ENCODE measurements at regions not wholly inside any gene's neighbourhood (a gene's known extent, or its start where the extent isn't known, plus 50 kb on each side); places are given as distances from the start of the nearest gene placed in this dataset.

- no peak overlapping the region for H3K4me3 Mint-ChIP-seq
- H3K27ac Mint-ChIP-seq = no peak overlapping the region
- intact Hi-C loops (cut with micrococcal nuclease) = no loop called here
- H3K36me3 Mint-ChIP-seq (ENCODE audit: low read depth) = no peaks in the 10 kb centered on the region
- H3K27me3 Mint-ChIP-seq = no peaks in the 10 kb centered on the region
- no peaks in the 10 kb centered on the region for H3K4me1 Mint-ChIP-seq (ENCODE audit: low read depth)
- peaks cover 5% of the 10 kb centered on the region for H3K9me3 Mint-ChIP-seq
These were observed 400.2 kb downstream of the HAO1 start for GRCh38 chr20:7540018-7540417.

DNA sequence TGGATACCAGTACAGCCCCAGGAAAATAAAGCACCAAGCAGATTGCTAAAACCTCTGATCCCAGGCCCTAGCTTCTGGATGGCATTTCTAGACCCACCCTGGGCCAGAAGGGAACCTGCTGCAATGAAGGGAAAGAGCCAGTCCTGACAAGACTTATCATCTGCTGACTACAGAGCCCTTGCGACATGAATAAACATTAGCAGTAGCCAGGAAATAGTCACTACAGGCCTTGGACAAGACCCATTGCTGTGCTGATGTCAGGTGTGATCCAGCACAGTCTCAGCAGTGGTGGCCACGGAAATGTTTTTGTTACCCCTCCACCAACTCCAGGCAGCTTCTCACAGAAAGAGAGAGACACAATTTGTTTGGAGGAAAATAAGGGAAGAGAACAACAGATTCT, 399.3 kb downstream of the HAO1 start:
- intact Hi-C loops (cut with micrococcal nuclease) = no loop called here
- no peaks in the 10 kb centered on the region for H3K4me1 Mint-ChIP-seq (ENCODE audit: low read depth)
- no peaks in the 10 kb centered on the region for H3K27me3 Mint-ChIP-seq
- H3K36me3 Mint-ChIP-seq (ENCODE audit: low read depth) = no peaks in the 10 kb centered on the region
- peaks cover 5% of the 10 kb centered on the region for H3K9me3 Mint-ChIP-seq
- H3K27ac Mint-ChIP-seq = no peak overlapping the region
- no peak overlapping the region for H3K4me3 Mint-ChIP-seq

- H3K4me1 Mint-ChIP-seq (ENCODE audit: low read depth) = no peaks in the 10 kb centered on the region
- H3K36me3 Mint-ChIP-seq (ENCODE audit: low read depth) = no peaks in the 10 kb centered on the region
- intact Hi-C loops (cut with micrococcal nuclease) = no loop called here
- H3K9me3 Mint-ChIP-seq = no peaks in the 10 kb centered on the region
- H3K27ac Mint-ChIP-seq = no peak overlapping the region
- H3K4me3 Mint-ChIP-seq = no peak overlapping the region
- no peaks in the 10 kb centered on the region for H3K27me3 Mint-ChIP-seq
These were observed 369.2 kb downstream of the HAO1 start for GRCh38 chr20:7571101-7571500.

- Mint-ChIP-seq H3K36me3 (ENCODE audit: low read depth) (no peaks in the 10 kb centered on the region), H3K4me1 (ENCODE audit: low read depth) (no peaks in the 10 kb centered on the region), H3K27ac (no peak overlapping the region)
These were observed 368.7 kb downstream of the HAO1 start for GRCh38 chr20:7571521-7572055.

DNA sequence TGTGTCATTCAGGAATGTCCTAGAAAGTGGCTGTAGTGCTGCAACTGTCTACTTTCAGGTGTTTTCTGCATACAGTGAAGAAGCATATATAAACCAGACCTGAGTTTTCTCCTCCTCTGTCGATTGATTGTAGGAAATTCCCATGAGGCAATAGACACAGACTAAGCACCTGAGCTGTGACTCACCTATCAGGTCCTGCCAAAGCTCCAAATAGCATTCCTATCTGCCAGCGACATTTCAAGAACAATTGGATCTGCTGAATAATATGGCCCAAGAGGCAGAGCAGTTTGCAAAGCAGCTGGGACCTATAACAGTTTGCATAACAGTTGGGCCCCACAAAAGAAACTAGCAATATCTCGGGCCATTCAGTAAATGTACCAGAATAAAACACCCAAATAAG, 360.4 kb downstream of the HAO1 start:
- Mint-ChIP-seq H3K27me3 (no peaks in the 10 kb centered on the region), H3K27ac (no peak overlapping the region), H3K4me3 (no peak overlapping the region), H3K4me1 (ENCODE audit: low read depth) (no peaks in the 10 kb centered on the region), H3K36me3 (ENCODE audit: low read depth) (no peaks in the 10 kb centered on the region), H3K9me3 (no peaks in the 10 kb centered on the region)
- intact Hi-C loops (cut with micrococcal nuclease) = no loop called here

More at GRCh38 chr20:7571521-7572055, 368.7 kb downstream of the HAO1 start:
- no peaks in the 10 kb centered on the region for H3K9me3 Mint-ChIP-seq
- H3K4me3 Mint-ChIP-seq = no peak overlapping the region
- no peaks in the 10 kb centered on the region for H3K27me3 Mint-ChIP-seq
- intact Hi-C loops (cut with micrococcal nuclease) = no loop called here

DNA sequence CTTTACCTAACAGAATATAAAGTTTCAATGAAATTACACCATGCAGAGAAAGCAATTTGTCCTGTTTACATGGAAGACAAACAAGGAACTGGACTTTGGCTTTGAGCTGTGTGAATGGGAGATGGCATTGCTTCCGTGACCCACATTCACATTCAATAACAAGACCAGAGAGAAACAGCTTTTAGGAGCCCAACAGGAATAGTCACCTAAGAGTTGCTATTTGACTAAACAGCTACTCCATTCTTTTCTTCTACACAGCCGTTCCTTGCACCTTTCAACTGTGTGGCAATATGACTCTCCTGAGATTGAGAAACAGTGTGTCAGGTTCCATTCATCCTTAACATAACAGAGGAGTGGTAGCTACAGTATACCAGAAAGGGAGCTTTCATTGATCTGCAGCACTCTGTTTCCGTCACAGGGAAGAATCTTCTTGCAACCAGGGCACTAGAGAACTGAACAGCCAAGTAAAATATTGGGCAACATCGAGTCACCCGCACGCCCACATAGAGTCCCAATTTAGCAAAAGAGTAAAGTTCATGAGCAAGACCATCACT, 355.1 kb downstream of the HAO1 start:
- Mint-ChIP-seq H3K27ac (no peak overlapping the region), H3K9me3 (no peaks in the 10 kb centered on the region), H3K4me3 (no peak overlapping the region), H3K27me3 (no peaks in the 10 kb centered on the region), H3K36me3 (ENCODE audit: low read depth) (no peaks in the 10 kb centered on the region), H3K4me1 (ENCODE audit: low read depth) (no peaks in the 10 kb centered on the region)
- intact Hi-C loops (cut with micrococcal nuclease) = no loop called here

GRCh38 chr20:7586481-7586880, 353.8 kb downstream of the HAO1 start:
- Mint-ChIP-seq H3K4me1 (ENCODE audit: low read depth) (no peaks in the 10 kb centered on the region), H3K27ac (no peak overlapping the region), H3K27me3 (no peaks in the 10 kb centered on the region), H3K36me3 (ENCODE audit: low read depth) (no peaks in the 10 kb centered on the region), H3K9me3 (no peaks in the 10 kb centered on the region), H3K4me3 (no peak overlapping the region)
- intact Hi-C loops (cut with micrococcal nuclease) = no loop called here

GRCh38 chr20:7589164-7589563, 351.1 kb downstream of the HAO1 start:
- Mint-ChIP-seq H3K4me1 (ENCODE audit: low read depth) (no peaks in the 10 kb centered on the region), H3K4me3 (no peak overlapping the region), H3K27me3 (no peaks in the 10 kb centered on the region), H3K36me3 (ENCODE audit: low read depth) (no peaks in the 10 kb centered on the region), H3K27ac (no peak overlapping the region), H3K9me3 (no peaks in the 10 kb centered on the region)
- intact Hi-C loops (cut with micrococcal nuclease) = no loop called here

GRCh38 chr20:7596541-7596940, 343.7 kb downstream of the HAO1 start:
- H3K4me1 Mint-ChIP-seq (ENCODE audit: low read depth) = no peaks in the 10 kb centered on the region
- H3K4me3 Mint-ChIP-seq = no peak overlapping the region
- H3K36me3 Mint-ChIP-seq (ENCODE audit: low read depth) = no peaks in the 10 kb centered on the region
- H3K9me3 Mint-ChIP-seq = peaks cover 9% of the 10 kb centered on the region
- H3K27me3 Mint-ChIP-seq = no peaks in the 10 kb centered on the region
- no peak overlapping the region for H3K27ac Mint-ChIP-seq
- intact Hi-C loops (cut with micrococcal nuclease) = no loop called here

- Mint-ChIP-seq H3K27me3 (no peaks in the 10 kb centered on the region), H3K4me3 (no peak overlapping the region), H3K36me3 (ENCODE audit: low read depth) (no peaks in the 10 kb centered on the region), H3K9me3 (peaks cover 9% of the 10 kb centered on the region), H3K27ac (no peak overlapping the region), H3K4me1 (ENCODE audit: low read depth) (no peaks in the 10 kb centered on the region)
- intact Hi-C loops (cut with micrococcal nuclease) = no loop called here
These were observed 338.8 kb downstream of the HAO1 start for GRCh38 chr20:7601431-7601830.

DNA sequence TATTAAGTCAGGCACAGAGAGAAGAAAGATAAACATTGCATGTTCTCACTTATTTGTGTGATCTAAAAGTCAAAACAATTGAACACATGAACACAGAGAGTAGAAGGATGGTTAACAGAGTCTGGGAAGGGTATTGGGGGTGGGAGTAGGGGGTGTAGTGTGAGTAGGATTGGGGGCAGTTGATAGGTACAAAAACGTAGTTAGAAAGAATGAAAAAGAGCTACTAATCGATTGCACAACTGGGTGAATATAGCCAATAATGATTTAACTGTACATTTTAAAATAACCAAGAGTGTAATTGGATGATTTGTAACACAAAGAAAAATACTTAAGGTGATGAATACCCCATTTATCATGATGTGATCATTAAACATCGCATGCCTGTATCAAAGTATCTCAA, 333.3 kb downstream of the HAO1 start:
- H3K27ac Mint-ChIP-seq = no peak overlapping the region
- no peaks in the 10 kb centered on the region for H3K36me3 Mint-ChIP-seq (ENCODE audit: low read depth)
- H3K4me3 Mint-ChIP-seq = no peak overlapping the region
- H3K9me3 Mint-ChIP-seq = no peaks in the 10 kb centered on the region
- H3K4me1 Mint-ChIP-seq (ENCODE audit: low read depth) = no peaks in the 10 kb centered on the region
- intact Hi-C loops (cut with micrococcal nuclease) = no loop called here
- H3K27me3 Mint-ChIP-seq = no peaks in the 10 kb centered on the region

- Mint-ChIP-seq H3K36me3 (ENCODE audit: low read depth) (no peaks in the 10 kb centered on the region), H3K4me3 (no peak overlapping the region), H3K4me1 (ENCODE audit: low read depth) (no peaks in the 10 kb centered on the region), H3K27ac (no peak overlapping the region), H3K9me3 (no peaks in the 10 kb centered on the region), H3K27me3 (no peaks in the 10 kb centered on the region)
- intact Hi-C loops (cut with micrococcal nuclease) = no loop called here
These were observed 332.0 kb downstream of the HAO1 start for GRCh38 chr20:7608250-7608649.

DNA sequence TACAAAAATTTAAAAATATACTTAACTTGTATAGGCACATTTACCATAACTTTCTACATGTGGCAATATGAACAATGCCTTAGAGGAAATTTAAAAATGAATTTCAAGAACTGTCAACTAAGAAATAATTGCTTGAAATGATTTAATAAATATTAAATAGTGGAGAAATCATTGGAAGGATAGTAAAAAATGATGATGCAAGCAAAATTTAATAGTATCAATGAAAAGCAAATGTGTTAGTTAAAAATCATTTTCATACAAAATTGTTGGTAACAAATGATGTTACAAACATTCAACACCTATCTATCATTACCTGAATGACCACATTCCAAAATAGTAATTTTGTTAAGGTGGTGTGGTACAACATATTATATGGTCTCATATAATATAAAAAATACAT, 331.0 kb downstream of the HAO1 start:
- no peaks in the 10 kb centered on the region for H3K36me3 Mint-ChIP-seq (ENCODE audit: low read depth)

GRCh38 chr20:7610681-7611080, 329.6 kb downstream of the HAO1 start:
- no peaks in the 10 kb centered on the region for H3K27me3 Mint-ChIP-seq
- no peak overlapping the region for H3K4me3 Mint-ChIP-seq
- no peaks in the 10 kb centered on the region for H3K4me1 Mint-ChIP-seq (ENCODE audit: low read depth)
- no peaks in the 10 kb centered on the region for H3K36me3 Mint-ChIP-seq (ENCODE audit: low read depth)
- intact Hi-C loops (cut with micrococcal nuclease) = no loop called here
- H3K27ac Mint-ChIP-seq = no peak overlapping the region
- H3K9me3 Mint-ChIP-seq = no peaks in the 10 kb centered on the region

More for the DNA sequence above, 331.0 kb downstream of the HAO1 start:
- H3K4me3 Mint-ChIP-seq = no peak overlapping the region
- H3K9me3 Mint-ChIP-seq = no peaks in the 10 kb centered on the region
- H3K4me1 Mint-ChIP-seq (ENCODE audit: low read depth) = no peaks in the 10 kb centered on the region
- no peak overlapping the region for H3K27ac Mint-ChIP-seq
- no peaks in the 10 kb centered on the region for H3K27me3 Mint-ChIP-seq
- intact Hi-C loops (cut with micrococcal nuclease) = no loop called here

DNA sequence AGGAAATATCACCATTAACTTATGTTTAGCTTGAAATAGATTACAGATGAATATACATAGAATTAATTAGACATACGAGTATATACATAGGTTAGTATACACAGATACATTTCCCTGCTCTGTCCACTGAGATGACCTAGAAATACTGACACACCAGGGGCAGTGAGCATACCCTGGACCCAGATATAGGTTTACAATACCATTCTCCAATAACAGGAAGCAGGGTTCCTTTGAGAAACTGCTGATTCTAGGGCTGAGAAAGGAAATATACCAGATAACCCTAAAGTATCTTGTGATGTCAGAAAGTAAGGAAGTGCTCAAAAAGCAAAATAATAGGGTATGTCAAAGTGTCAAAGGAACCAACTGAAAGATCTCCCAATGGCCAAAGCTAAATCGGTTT, 322.5 kb downstream of the HAO1 start:
- no peak overlapping the region for H3K27ac Mint-ChIP-seq
- no peak overlapping the region for H3K4me3 Mint-ChIP-seq
- H3K4me1 Mint-ChIP-seq (ENCODE audit: low read depth) = no peaks in the 10 kb centered on the region
- no peaks in the 10 kb centered on the region for H3K27me3 Mint-ChIP-seq
- peaks cover 18% of the 10 kb centered on the region for H3K9me3 Mint-ChIP-seq
- H3K36me3 Mint-ChIP-seq (ENCODE audit: low read depth) = no peaks in the 10 kb centered on the region
- intact Hi-C loops (cut with micrococcal nuclease) = no loop called here
